SK-N-SH treated with all-trans-retinoic acid at 6 μM for 48 hours (cell line): ENCODE measurements at regions not wholly inside any gene's neighbourhood (a gene's known extent, or its start where the extent isn't known, plus 50 kb on each side); places are given as distances from the start of the nearest gene placed in this dataset.

Source experiments
- PPARA ChIP-seq: fragments of 250-450 bp; sonication (Bioruptor Pico); IDR thresholded peaks from 2 replicates; pipeline ENCODE4 v1.5.0; 2020; ENCODE audit warnings: mild to moderate bottlenecking, borderline replicate concordance
- TCF4 ChIP-seq: fragments of 250-450 bp; sonication (Bioruptor Pico); IDR thresholded peaks from 2 replicates; pipeline ENCODE4 v1.8.0; 2021; ENCODE audit warnings: mild to moderate bottlenecking, moderate library complexity, borderline replicate concordance
- ZC3H10 ChIP-seq: fragments of 250-450 bp; sonication (Bioruptor Pico); IDR thresholded peaks from 2 replicates; pipeline ENCODE4 v1.5.1; 2021; ENCODE audit warnings: mild to moderate bottlenecking, moderate library complexity
- ZNF565 ChIP-seq: fragments of 450-650 bp; formaldehyde crosslinking; conservative IDR thresholded peaks from 2 replicates; pipeline ENCODE4 v1.5.0; 2020; ENCODE audit warnings: low read depth, mild to moderate bottlenecking, moderate library complexity

DNA sequence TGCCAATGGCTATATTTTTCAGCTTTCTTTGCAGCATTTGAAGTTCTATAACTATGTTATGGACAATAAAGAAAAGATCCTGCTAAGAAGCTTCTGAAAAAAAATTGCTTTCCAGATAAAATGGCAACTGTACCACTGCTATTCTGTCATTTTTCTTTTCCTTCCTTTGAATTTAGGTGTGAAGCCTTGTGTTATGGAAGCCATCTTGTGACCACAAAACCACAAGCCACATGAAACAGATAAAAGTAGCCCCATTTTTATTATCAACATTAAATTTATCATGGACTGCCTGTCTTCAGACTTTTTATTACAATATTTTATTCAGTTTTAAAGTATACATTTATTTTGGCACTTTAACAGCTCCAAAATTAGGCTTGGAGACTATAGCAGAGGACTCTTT lies 289.9 kb upstream of the ACTBL2 start:
- TF ChIP-seq TCF4 (CRISPR knock-in tag) (no peak), ZNF565 (CRISPR knock-in tag) (no peak), ZC3H10 (no peak), PPARA (CRISPR knock-in tag) (no peak)
